Naive thymus-derived CD8-positive, alpha-beta T cell (primary cell): ENCODE measurements at regions not wholly inside any gene's neighbourhood (a gene's known extent, or its start where the extent isn't known, plus 50 kb on each side); places are given as distances from the start of the nearest gene placed in this dataset.

ENCODE experiments used
- ATAC-seq, 2 donors: fragments of 150-1000 bp; cut with Tn5 transposase in 1 of 2; sonication (Bioruptor Pico), chemical (Tn5 transposase) in 1 of 2; 1 replicate in 1 of 2; 2 replicates in 1 of 2; pipeline ENCODE4 v1.10.0; 2021; ENCODE audit warnings: mild to moderate bottlenecking in 2 of 2, moderate library complexity in 2 of 2
- POLR2A ChIA-PET: fragments of 350-600 bp; sonication (Branson Sonifier 250); formaldehyde crosslinking; loops from one replicate; lab custom pipeline; 2021; ENCODE audit warnings: antibody characterized with exemption; lab: Charles Lee
- DNase-seq, 10 donors: peaks; one replicate each; pipeline versions ENCODE4 v3.0.0 to v3.0.0-alpha.2; 2020 to 2022
- H3K27ac Mint-ChIP-seq, 10 donors: one replicate each; pipeline ENCODE4 v1.8.0; 2020 to 2022; ENCODE audit warnings: mild to moderate bottlenecking in 10 of 10, mixed read lengths in 10 of 10, moderate library complexity in 4 of 10, inconsistent platforms in 1 of 10
- H3K27me3 Mint-ChIP-seq, 5 donors: one replicate each; pipeline ENCODE4 v1.8.0; 2021 to 2022; ENCODE audit warnings: mixed read lengths in 5 of 5
- H3K36me3 Mint-ChIP-seq, 3 donors: one replicate each; pipeline ENCODE4 v1.8.0; 2020 to 2022; ENCODE audit warnings: mixed read lengths in 3 of 3, mild to moderate bottlenecking in 2 of 3, inconsistent platforms in 1 of 3
- H3K4me1 Mint-ChIP-seq, 4 donors: one replicate each; pipeline ENCODE4 v1.8.0; 2021 to 2022; ENCODE audit warnings: mixed read lengths in 4 of 4
- H3K4me3 Mint-ChIP-seq, 10 donors: one replicate each; pipeline ENCODE4 v1.8.0; 2020 to 2022; ENCODE audit warnings: mild to moderate bottlenecking in 10 of 10, mixed read lengths in 10 of 10, moderate library complexity in 6 of 10, inconsistent platforms in 1 of 10
- H3K9me3 Mint-ChIP-seq, 9 donors: one replicate each; pipeline ENCODE4 v1.8.0; 2020 to 2022; ENCODE audit warnings: mixed read lengths in 9 of 9, mild to moderate bottlenecking in 3 of 9, inconsistent platforms in 1 of 9, moderate library complexity in 1 of 9

- H3K36me3 Mint-ChIP-seq = no peaks in the 10 kb centered on the region
- ATAC-seq (no peak), DNase-seq (no peak)
- H3K9me3 Mint-ChIP-seq = no peaks in the 10 kb centered on the region
- peaks cover 0 to 12% (median 0%) of the 10 kb centered on the region in 5 donors for H3K27me3 Mint-ChIP-seq
- H3K4me3 Mint-ChIP-seq = no peak overlapping the region
- H3K27ac Mint-ChIP-seq = no peak overlapping the region
- no peaks in the 10 kb centered on the region for H3K4me1 Mint-ChIP-seq
- POLR2A ChIA-PET = no interaction called here
These were observed 507.7 kb downstream of the EPM2A start for GRCh38 chr6:145227593-145227992.

- H3K27me3 Mint-ChIP-seq = peaks cover 2 to 19% (median 4%) of the 10 kb centered on the region in 5 donors
- POLR2A ChIA-PET = no interaction called here
- ATAC-seq = no peak
- H3K4me3 Mint-ChIP-seq = no peak overlapping the region
- peaks cover 0 to 10% (median 0%) of the 10 kb centered on the region in 9 donors for H3K9me3 Mint-ChIP-seq
- H3K36me3 Mint-ChIP-seq = no peaks in the 10 kb centered on the region
- H3K27ac Mint-ChIP-seq = no peak overlapping the region
- H3K4me1 Mint-ChIP-seq = no peaks in the 10 kb centered on the region
- no peak for DNase-seq
These were observed 506.2 kb downstream of the EPM2A start for GRCh38 chr6:145228962-145229582.

GRCh38 chr6:145233955-145234354 is 501.4 kb downstream of the EPM2A start:
- Mint-ChIP-seq H3K4me3 (no peak overlapping the region), H3K27me3 (peaks cover 5 to 34% (median 8%) of the 10 kb centered on the region in 5 donors), H3K9me3 (peaks cover 0 to 14% (median 0%) of the 10 kb centered on the region in 9 donors), H3K4me1 (no peaks in the 10 kb centered on the region), H3K27ac (no peak overlapping the region), H3K36me3 (peaks cover 0 to 4% (median 0%) of the 10 kb centered on the region in 3 donors)
- POLR2A ChIA-PET = no interaction called here
- DNase-seq (no peak), ATAC-seq (no peak)

GRCh38 chr6:145235207-145235606 is 500.1 kb downstream of the EPM2A start:
- H3K9me3 Mint-ChIP-seq = peaks cover 0 to 14% (median 0%) of the 10 kb centered on the region in 9 donors
- no peaks in the 10 kb centered on the region for H3K4me1 Mint-ChIP-seq
- H3K36me3 Mint-ChIP-seq = peaks cover 0 to 4% (median 0%) of the 10 kb centered on the region in 3 donors
- DNase-seq = no peak
- ATAC-seq = no peak
- H3K4me3 Mint-ChIP-seq = no peak overlapping the region
- POLR2A ChIA-PET = no interaction called here
- peaks cover 5 to 33% (median 7%) of the 10 kb centered on the region in 5 donors for H3K27me3 Mint-ChIP-seq
- H3K27ac Mint-ChIP-seq = no peak overlapping the region

GRCh38 chr6:145238787-145239186 is 496.5 kb downstream of the EPM2A start:
- H3K4me3 Mint-ChIP-seq = no peak overlapping the region
- H3K4me1 Mint-ChIP-seq = no peaks in the 10 kb centered on the region
- ATAC-seq (no peak), DNase-seq (no peak)
- POLR2A ChIA-PET = no interaction called here
- H3K27ac Mint-ChIP-seq = no peak overlapping the region
- peaks cover 0 to 4% (median 0%) of the 10 kb centered on the region in 3 donors for H3K36me3 Mint-ChIP-seq
- H3K27me3 Mint-ChIP-seq = peaks cover 6 to 43% (median 12%) of the 10 kb centered on the region in 5 donors
- H3K9me3 Mint-ChIP-seq = peaks cover 0 to 7% (median 0%) of the 10 kb centered on the region in 9 donors

GRCh38 chr6:145241039-145241438 is 494.3 kb downstream of the EPM2A start:
- Mint-ChIP-seq H3K4me1 (no peaks in the 10 kb centered on the region), H3K27me3 (peaks cover 3 to 31% (median 8%) of the 10 kb centered on the region in 5 donors), H3K36me3 (no peaks in the 10 kb centered on the region), H3K4me3 (no peak overlapping the region), H3K9me3 (peaks cover 0 to 3% (median 0%) of the 10 kb centered on the region in 9 donors), H3K27ac (no peak overlapping the region)
- DNase-seq (no peak), ATAC-seq (no peak)
- POLR2A ChIA-PET = no interaction called here

GRCh38 chr6:145241721-145242120 is 493.6 kb downstream of the EPM2A start:
- no peak overlapping the region for H3K4me3 Mint-ChIP-seq

GRCh38 chr6:145244349-145245100 is 490.8 kb downstream of the EPM2A start:
- peaks cover 0 to 9% (median 0%) of the 10 kb centered on the region in 9 donors for H3K9me3 Mint-ChIP-seq
- no peaks in the 10 kb centered on the region for H3K4me1 Mint-ChIP-seq
- DNase-seq = no peak
- H3K27ac Mint-ChIP-seq = peak overlapping the region in 1 of 10 donors; percentile 3
- peaks cover 2 to 15% (median 6%) of the 10 kb centered on the region in 5 donors for H3K27me3 Mint-ChIP-seq
- no peak overlapping the region for H3K4me3 Mint-ChIP-seq
- POLR2A ChIA-PET = no interaction called here
- H3K36me3 Mint-ChIP-seq = no peaks in the 10 kb centered on the region
- no peak for ATAC-seq

More at GRCh38 chr6:145241721-145242120, 493.6 kb downstream of the EPM2A start:
- ATAC-seq (no peak), DNase-seq (no peak)
- Mint-ChIP-seq H3K9me3 (peaks cover 0 to 3% (median 0%) of the 10 kb centered on the region in 9 donors), H3K4me1 (no peaks in the 10 kb centered on the region), H3K27ac (no peak overlapping the region), H3K27me3 (peaks cover 2 to 26% (median 8%) of the 10 kb centered on the region in 5 donors), H3K36me3 (no peaks in the 10 kb centered on the region)
- POLR2A ChIA-PET = no interaction called here

- Mint-ChIP-seq H3K4me1 (no peaks in the 10 kb centered on the region), H3K9me3 (peaks cover 0 to 9% (median 0%) of the 10 kb centered on the region in 9 donors), H3K27me3 (peaks cover 2 to 15% (median 6%) of the 10 kb centered on the region in 5 donors), H3K27ac (no peak overlapping the region), H3K4me3 (no peak overlapping the region), H3K36me3 (no peaks in the 10 kb centered on the region)
- ATAC-seq (no peak), DNase-seq (no peak)
- POLR2A ChIA-PET = no interaction called here
These were observed 490.2 kb downstream of the EPM2A start for GRCh38 chr6:145245119-145245518.

GRCh38 chr6:145247692-145248419 is 487.5 kb downstream of the EPM2A start:
- Mint-ChIP-seq H3K4me3 (no peak overlapping the region), H3K36me3 (no peaks in the 10 kb centered on the region), H3K27ac (no peak overlapping the region), H3K9me3 (peaks cover 0 to 9% (median 0%) of the 10 kb centered on the region in 9 donors), H3K27me3 (no peaks in the 10 kb centered on the region), H3K4me1 (no peaks in the 10 kb centered on the region)
- DNase-seq (no peak), ATAC-seq (no peak)
- POLR2A ChIA-PET = no interaction called here

GRCh38 chr6:145250436-145250835 is 484.9 kb downstream of the EPM2A start:
- H3K4me1 Mint-ChIP-seq = no peaks in the 10 kb centered on the region
- H3K27me3 Mint-ChIP-seq = peaks cover 0 to 6% (median 0%) of the 10 kb centered on the region in 5 donors
- POLR2A ChIA-PET = no interaction called here
- no peak overlapping the region for H3K4me3 Mint-ChIP-seq
- H3K27ac Mint-ChIP-seq = no peak overlapping the region
- ATAC-seq = no peak
- no peak for DNase-seq
- H3K36me3 Mint-ChIP-seq = no peaks in the 10 kb centered on the region
- H3K9me3 Mint-ChIP-seq = peaks cover 0 to 9% (median 0%) of the 10 kb centered on the region in 9 donors

- Mint-ChIP-seq H3K4me3 (no peak overlapping the region), H3K36me3 (no peaks in the 10 kb centered on the region), H3K27ac (no peak overlapping the region), H3K4me1 (no peaks in the 10 kb centered on the region), H3K27me3 (peaks cover 0 to 6% (median 1%) of the 10 kb centered on the region in 5 donors), H3K9me3 (peaks cover 0 to 5% (median 0%) of the 10 kb centered on the region in 9 donors)
- no peak for ATAC-seq
- POLR2A ChIA-PET = no interaction called here
- DNase-seq = no peak
These were observed 482.6 kb downstream of the EPM2A start for GRCh38 chr6:145252737-145253136.
